MCF 10A (cell line): ENCODE measurements at regions not wholly inside any gene's neighbourhood (a gene's known extent, or its start where the extent isn't known, plus 50 kb on each side); places are given as distances from the start of the nearest gene placed in this dataset.

Experiments used
- BruUV-seq: library from RNA; stranded (reverse); fragments of 400-500 nt; replicated peaks from 2 replicates; lab custom pipeline; 2021; lab: Mats Ljungman, UMichigan
- CTCF ChIA-PET: fragments of 300-600 bp; sonication (Branson Sonifier 250); formaldehyde crosslinking; extraction: SDS; loops from one replicate; lab custom pipeline; 2021; ENCODE audit warnings: antibody characterized with exemption, inconsistent platforms; lab: Yijun Ruan, JAX
- POLR2A ChIA-PET: fragments of 300-600, 350-650 bp; sonication (Branson Sonifier 250); formaldehyde crosslinking; extraction: SDS; loops from one replicate; lab custom pipeline; 2020; ENCODE audit warnings: antibody characterized with exemption, inconsistent platforms; lab: Yijun Ruan, JAX
- DNase-seq: peaks from one replicate; pipeline ENCODE4 v3.0.0-alpha.2; 2018; ENCODE audit not compliant: unreplicated experiment
- H3K27ac Mint-ChIP-seq: one replicate; pipeline ENCODE4 v1.8.0; 2022; ENCODE audit warnings: mild to moderate bottlenecking, low read depth, mixed read lengths; ENCODE audit not compliant: unreplicated experiment
- H3K27me3 Mint-ChIP-seq: one replicate; pipeline ENCODE4 v1.8.0; 2022; ENCODE audit warnings: mixed read lengths; ENCODE audit not compliant: insufficient read depth, unreplicated experiment
- H3K36me3 Mint-ChIP-seq: one replicate; pipeline ENCODE4 v1.8.0; 2022; ENCODE audit warnings: mild to moderate bottlenecking, moderate library complexity, mixed read lengths; ENCODE audit not compliant: insufficient read depth, unreplicated experiment
- H3K4me1 Mint-ChIP-seq: one replicate; pipeline ENCODE4 v1.8.0; 2022; ENCODE audit warnings: mixed read lengths; ENCODE audit not compliant: insufficient read depth, unreplicated experiment
- H3K4me3 Mint-ChIP-seq: one replicate; pipeline ENCODE4 v1.8.0; 2022; ENCODE audit warnings: mild to moderate bottlenecking, moderate library complexity, mixed read lengths; ENCODE audit not compliant: unreplicated experiment
- H3K9me3 Mint-ChIP-seq: one replicate; pipeline ENCODE4 v1.8.0; 2022; ENCODE audit warnings: mixed read lengths; ENCODE audit not compliant: unreplicated experiment
- intact Hi-C: fragments of 100-400 bp; cut with micrococcal nuclease; formaldehyde crosslinking; loops from 2 replicates; pipeline ENCODE4 v1.14.1; 2022
- TF ChIP-seq, protein P1 (sequence below): fragments of 200-600 bp; IDR thresholded peaks from one replicate; pipeline ENCODE4 v1.8.0; 2022; ENCODE audit warnings: antibody characterized with exemption, mild to moderate bottlenecking; ENCODE audit not compliant: unreplicated experiment

DNA sequence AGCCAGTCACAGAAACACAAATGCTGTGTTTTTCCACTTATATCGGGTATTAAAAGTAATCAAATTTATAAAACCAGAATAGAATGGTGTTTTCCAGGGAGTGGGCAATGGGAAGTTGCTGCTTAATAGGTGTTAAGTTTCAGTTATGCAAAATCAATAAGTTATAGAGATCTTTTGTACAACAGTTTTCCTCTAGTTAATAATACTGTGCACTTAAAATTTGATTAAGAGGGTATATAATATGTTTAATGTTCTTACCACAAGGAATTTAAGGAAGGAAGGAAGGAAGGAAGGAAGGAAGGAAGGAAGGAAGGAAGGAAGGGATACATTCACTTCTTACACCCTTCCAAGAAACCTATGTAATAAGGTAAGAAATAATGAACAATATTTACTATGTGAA is 867.7 kb upstream of the CDH6 start:
- CTCF ChIA-PET: no interaction called here
- no peaks in the 10 kb centered on the region for H3K36me3 Mint-ChIP-seq
- POLR2A ChIA-PET: no interaction called here
- intact Hi-C loops: no loop called here
- no peak overlapping the region for H3K4me3 Mint-ChIP-seq
- no peaks in the 10 kb centered on the region for H3K9me3 Mint-ChIP-seq
- no peaks in the 10 kb centered on the region for H3K27me3 Mint-ChIP-seq
- BruUV-seq: no TSS peak
- TF ChIP-seq, protein P1, sequence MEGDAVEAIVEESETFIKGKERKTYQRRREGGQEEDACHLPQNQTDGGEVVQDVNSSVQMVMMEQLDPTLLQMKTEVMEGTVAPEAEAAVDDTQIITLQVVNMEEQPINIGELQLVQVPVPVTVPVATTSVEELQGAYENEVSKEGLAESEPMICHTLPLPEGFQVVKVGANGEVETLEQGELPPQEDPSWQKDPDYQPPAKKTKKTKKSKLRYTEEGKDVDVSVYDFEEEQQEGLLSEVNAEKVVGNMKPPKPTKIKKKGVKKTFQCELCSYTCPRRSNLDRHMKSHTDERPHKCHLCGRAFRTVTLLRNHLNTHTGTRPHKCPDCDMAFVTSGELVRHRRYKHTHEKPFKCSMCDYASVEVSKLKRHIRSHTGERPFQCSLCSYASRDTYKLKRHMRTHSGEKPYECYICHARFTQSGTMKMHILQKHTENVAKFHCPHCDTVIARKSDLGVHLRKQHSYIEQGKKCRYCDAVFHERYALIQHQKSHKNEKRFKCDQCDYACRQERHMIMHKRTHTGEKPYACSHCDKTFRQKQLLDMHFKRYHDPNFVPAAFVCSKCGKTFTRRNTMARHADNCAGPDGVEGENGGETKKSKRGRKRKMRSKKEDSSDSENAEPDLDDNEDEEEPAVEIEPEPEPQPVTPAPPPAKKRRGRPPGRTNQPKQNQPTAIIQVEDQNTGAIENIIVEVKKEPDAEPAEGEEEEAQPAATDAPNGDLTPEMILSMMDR: no peak
- no peak overlapping the region for H3K27ac Mint-ChIP-seq
- DNase-seq: no peak
- no peaks in the 10 kb centered on the region for H3K4me1 Mint-ChIP-seq

DNA sequence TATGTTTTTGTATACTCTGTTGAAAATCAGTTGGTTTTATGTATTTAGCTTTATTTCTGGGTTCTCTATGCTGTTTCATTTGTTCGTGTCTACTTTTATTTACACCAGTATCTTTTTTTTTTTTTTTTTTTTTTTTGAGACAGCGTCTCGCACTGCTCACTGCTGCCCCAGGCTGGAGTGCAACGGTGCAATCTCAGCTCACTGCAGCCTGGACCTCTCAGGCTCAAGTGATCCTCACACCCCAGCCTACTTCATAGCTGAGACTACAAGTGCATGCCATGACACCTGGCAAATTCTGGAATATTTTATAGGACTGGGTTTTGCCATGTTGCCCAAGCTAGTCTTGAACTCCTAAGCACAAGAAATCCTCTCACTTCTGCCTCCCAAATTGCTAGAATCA is 869.4 kb upstream of the CDH6 start:
- no peak overlapping the region for H3K27ac Mint-ChIP-seq
- POLR2A ChIA-PET: no interaction called here
- no peak for DNase-seq
- H3K4me1 Mint-ChIP-seq: no peaks in the 10 kb centered on the region
- no peaks in the 10 kb centered on the region for H3K9me3 Mint-ChIP-seq
- TF ChIP-seq, protein P1: no peak
- no peaks in the 10 kb centered on the region for H3K27me3 Mint-ChIP-seq
- intact Hi-C loops: no loop called here
- CTCF ChIA-PET: interaction anchor here (0.6 kb wide), 3 partner anchors 10 to 864 kb away, joined by 3 to 4 read pairs (median 3); no protein-coding TSS in a partner anchor
- H3K36me3 Mint-ChIP-seq: no peaks in the 10 kb centered on the region
- no peak overlapping the region for H3K4me3 Mint-ChIP-seq
- BruUV-seq: no TSS peak

DNA sequence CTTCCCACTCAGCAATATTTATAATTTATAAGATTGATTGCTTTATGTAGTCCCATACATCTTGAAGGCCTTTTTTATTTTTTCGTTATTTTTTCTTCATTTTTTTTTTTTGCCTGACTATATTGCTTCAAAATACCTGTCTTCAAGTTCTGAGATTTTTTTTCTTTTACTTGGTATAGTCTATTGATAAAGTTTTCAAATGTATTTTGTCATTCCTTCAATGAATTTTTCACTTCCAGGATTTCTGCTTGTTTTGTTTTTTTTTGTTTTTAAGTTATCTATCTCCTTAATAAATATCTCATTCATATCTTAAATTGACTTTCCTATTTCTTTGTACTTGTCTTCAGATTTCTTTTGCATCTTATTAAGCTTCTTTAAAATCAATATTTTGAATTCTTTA is 905.6 kb upstream of the CDH6 start:
- no peak overlapping the region for H3K27ac Mint-ChIP-seq
- ChIA-PET CTCF (interaction anchor here (0.9 kb wide), 1 partner anchor 23 kb away, joined by 3 read pairs; no protein-coding TSS in a partner anchor), POLR2A (no interaction called here)
- H3K9me3 Mint-ChIP-seq: no peaks in the 10 kb centered on the region
- no peak for DNase-seq
- H3K4me3 Mint-ChIP-seq: no peak overlapping the region
- H3K27me3 Mint-ChIP-seq: no peaks in the 10 kb centered on the region
- TF ChIP-seq, protein P1: no peak
- H3K36me3 Mint-ChIP-seq: no peaks in the 10 kb centered on the region
- BruUV-seq: no TSS peak
- H3K4me1 Mint-ChIP-seq: peaks cover 5% of the 10 kb centered on the region
- intact Hi-C loops: no loop called here

DNA sequence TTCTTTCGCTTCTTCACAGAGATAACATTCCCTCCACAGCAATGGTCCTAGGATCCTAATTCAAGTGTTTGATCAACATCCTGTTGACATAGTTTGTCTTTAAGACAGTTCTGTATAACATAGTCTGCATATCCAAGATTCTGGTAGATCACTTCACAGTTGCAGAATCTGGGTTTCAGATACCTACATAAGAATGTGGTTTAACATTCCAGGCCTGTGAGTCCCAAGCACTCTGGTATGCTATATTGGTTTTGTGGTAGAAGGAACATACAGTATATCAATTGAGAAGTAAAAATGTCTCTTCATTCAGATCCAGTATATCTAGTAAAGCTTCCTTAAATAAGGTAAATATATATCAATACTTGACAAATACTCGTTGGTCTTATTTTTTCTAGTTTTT is 914.2 kb upstream of the CDH6 start:
- no peaks in the 10 kb centered on the region for H3K36me3 Mint-ChIP-seq
- H3K4me1 Mint-ChIP-seq: peaks cover 11% of the 10 kb centered on the region
- ChIA-PET POLR2A (no interaction called here), CTCF (no interaction called here)
- no peaks in the 10 kb centered on the region for H3K27me3 Mint-ChIP-seq
- no TSS peak for BruUV-seq
- no peak overlapping the region for H3K27ac Mint-ChIP-seq
- intact Hi-C loops: no loop called here
- DNase-seq: peak; percentile 6
- TF ChIP-seq, protein P1: no peak
- peaks cover 14% of the 10 kb centered on the region for H3K9me3 Mint-ChIP-seq
- no peak overlapping the region for H3K4me3 Mint-ChIP-seq
